ENCODE measurements at regions not wholly inside any gene's neighbourhood (a gene's known extent, or its start where the extent isn't known, plus 50 kb on each side); places are given as distances from the start of the nearest gene placed in this dataset.

DNA sequence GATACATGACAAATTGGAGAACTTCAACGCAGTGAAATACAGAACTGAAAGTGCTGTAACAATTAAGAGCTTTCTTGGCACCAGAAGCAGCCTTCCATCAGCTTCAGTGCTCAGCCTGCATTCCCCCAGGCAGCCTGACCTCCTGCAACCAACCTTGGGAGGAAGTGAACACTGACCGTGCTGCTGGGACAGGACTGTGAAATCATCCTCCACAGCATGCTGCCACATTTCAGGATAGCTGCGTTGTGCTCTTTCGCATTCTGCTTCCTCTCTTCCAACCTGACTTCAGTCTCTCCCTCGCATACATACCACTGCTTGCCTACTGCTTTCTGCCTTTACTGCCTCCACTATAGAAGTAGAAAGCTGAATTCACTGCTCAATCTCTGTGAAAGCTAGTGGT, 388.6 kb downstream of the RWDD3 start:
- TF ChIP-seq, protein P1, sequence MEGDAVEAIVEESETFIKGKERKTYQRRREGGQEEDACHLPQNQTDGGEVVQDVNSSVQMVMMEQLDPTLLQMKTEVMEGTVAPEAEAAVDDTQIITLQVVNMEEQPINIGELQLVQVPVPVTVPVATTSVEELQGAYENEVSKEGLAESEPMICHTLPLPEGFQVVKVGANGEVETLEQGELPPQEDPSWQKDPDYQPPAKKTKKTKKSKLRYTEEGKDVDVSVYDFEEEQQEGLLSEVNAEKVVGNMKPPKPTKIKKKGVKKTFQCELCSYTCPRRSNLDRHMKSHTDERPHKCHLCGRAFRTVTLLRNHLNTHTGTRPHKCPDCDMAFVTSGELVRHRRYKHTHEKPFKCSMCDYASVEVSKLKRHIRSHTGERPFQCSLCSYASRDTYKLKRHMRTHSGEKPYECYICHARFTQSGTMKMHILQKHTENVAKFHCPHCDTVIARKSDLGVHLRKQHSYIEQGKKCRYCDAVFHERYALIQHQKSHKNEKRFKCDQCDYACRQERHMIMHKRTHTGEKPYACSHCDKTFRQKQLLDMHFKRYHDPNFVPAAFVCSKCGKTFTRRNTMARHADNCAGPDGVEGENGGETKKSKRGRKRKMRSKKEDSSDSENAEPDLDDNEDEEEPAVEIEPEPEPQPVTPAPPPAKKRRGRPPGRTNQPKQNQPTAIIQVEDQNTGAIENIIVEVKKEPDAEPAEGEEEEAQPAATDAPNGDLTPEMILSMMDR (IDR thresholded peaks at IDR 0.05), result no peak
- Histone ChIP-seq H3K27me3 (ENCODE audit: control insufficient read depth in 1 of 2, insufficient read depth in 2 of 2, low read length in 2 of 2) (no peaks in the 10 kb centered on the region), H3K4me1 (ENCODE audit: insufficient read depth, low read length) (no peaks in the 10 kb centered on the region), H3K36me3 (ENCODE audit: insufficient read depth, low read length) (no peaks in the 10 kb centered on the region), H3K9me3 (ENCODE audit: control insufficient read depth in 1 of 2, insufficient read depth in 1 of 2, low read length in 2 of 2) (no peaks in the 10 kb centered on the region), H3K27ac (ENCODE audit: low read depth in 1 of 2, low read length in 2 of 2) (no peak overlapping the region), H3K4me3 (ENCODE audit: low read length) (no peak overlapping the region)
- Mint-ChIP-seq H3K4me3 (no peak overlapping the region), H3K36me3 (ENCODE audit: low read depth) (no peaks in the 10 kb centered on the region), H3K27ac (no peak overlapping the region), H3K9me3 (peaks cover 5% of the 10 kb centered on the region), H3K27me3 (no peaks in the 10 kb centered on the region), H3K4me1 (ENCODE audit: low read depth) (no peaks in the 10 kb centered on the region)
- ATAC-seq (ENCODE audit: poor library complexity) (no peak), DNase-seq (no peak)
- intact Hi-C loops (cut with DNase I, micrococcal nuclease), result loop anchor here in 1 of 2 experiments (5.0 kb wide), 1 partner anchor 50 kb away; no protein-coding TSS in a partner anchor
- ChIA-PET POLR2A (no interaction called here), CTCF (no interaction called here)

DNA sequence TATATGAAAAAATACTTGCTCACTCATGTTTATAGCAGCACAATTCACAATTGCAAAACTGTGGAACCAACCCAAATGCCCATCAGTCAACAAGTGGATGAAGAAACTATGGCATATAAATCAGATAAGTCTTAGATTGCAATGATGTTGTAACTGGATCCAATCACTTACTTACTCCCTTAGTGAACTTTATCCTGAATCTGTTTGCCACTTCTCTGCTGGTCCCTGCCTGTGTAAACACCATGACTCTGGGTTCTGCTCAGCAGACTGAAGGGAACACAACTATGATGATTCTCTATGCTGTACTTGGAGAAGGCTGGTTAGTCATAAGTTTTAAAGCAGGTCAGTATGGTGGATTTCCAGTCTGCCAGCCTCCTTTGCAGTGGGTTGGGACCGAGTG, 391.2 kb downstream of the RWDD3 start:
- H3K36me3 ChIP-seq (ENCODE audit: insufficient read depth, low read length), result no peaks in the 10 kb centered on the region

DNA sequence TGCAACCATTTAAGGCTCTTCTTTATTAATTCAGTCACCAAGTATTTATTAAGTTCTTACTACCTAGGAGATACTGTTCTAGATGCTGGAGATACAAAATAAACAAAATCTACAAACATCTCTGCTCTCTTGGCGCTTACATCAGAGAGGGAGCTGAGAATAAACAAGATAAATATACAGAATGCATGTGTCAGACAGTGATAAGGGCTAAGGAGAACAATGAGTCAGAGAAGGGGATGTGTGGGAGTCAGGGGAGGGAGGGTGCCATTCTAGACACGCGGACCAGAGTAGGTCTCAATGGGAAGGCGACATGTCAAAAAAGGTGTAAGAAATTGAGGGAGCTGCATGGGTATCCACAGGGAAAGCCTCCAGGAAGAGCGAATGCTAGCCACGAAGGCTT, 393.2 kb downstream of the RWDD3 start:
- no peaks in the 10 kb centered on the region for H3K27me3 ChIP-seq (ENCODE audit: control insufficient read depth in 1 of 2, insufficient read depth in 2 of 2, low read length in 2 of 2)
- Mint-ChIP-seq H3K9me3 (peaks cover 2% of the 10 kb centered on the region), H3K27ac (no peak overlapping the region), H3K27me3 (no peaks in the 10 kb centered on the region), H3K4me1 (ENCODE audit: low read depth) (no peaks in the 10 kb centered on the region), H3K36me3 (ENCODE audit: low read depth) (no peaks in the 10 kb centered on the region), H3K4me3 (no peak overlapping the region)
- TF ChIP-seq, protein P1 (IDR thresholded peaks at IDR 0.05), result no peak
- CTCF ChIA-PET, result no interaction called here
- DNase-seq (no peak), ATAC-seq (ENCODE audit: poor library complexity) (no peak)
- intact Hi-C loops (cut with DNase I, micrococcal nuclease), result no loop called here
- H3K36me3 ChIP-seq (ENCODE audit: insufficient read depth, low read length), result no peaks in the 10 kb centered on the region
- H3K4me1 ChIP-seq (ENCODE audit: insufficient read depth, low read length), result no peaks in the 10 kb centered on the region
- H3K4me3 ChIP-seq (ENCODE audit: low read length), result no peak overlapping the region
- H3K27ac ChIP-seq (ENCODE audit: low read depth in 1 of 2, low read length in 2 of 2), result no peak overlapping the region
- no peaks in the 10 kb centered on the region for H3K9me3 ChIP-seq (ENCODE audit: control insufficient read depth in 1 of 2, insufficient read depth in 1 of 2, low read length in 2 of 2)
- POLR2A ChIA-PET, result no interaction called here

More for the DNA sequence above, 391.2 kb downstream of the RWDD3 start:
- H3K27ac ChIP-seq (ENCODE audit: low read depth in 1 of 2, low read length in 2 of 2), result no peak overlapping the region
- POLR2A ChIA-PET, result no interaction called here
- CTCF ChIA-PET, result no interaction called here
- TF ChIP-seq, protein P1 (IDR thresholded peaks at IDR 0.05), result no peak
- H3K4me1 ChIP-seq (ENCODE audit: insufficient read depth, low read length), result no peaks in the 10 kb centered on the region
- Mint-ChIP-seq H3K4me1 (ENCODE audit: low read depth) (no peaks in the 10 kb centered on the region), H3K27me3 (no peaks in the 10 kb centered on the region), H3K4me3 (no peak overlapping the region), H3K9me3 (peaks cover 2% of the 10 kb centered on the region), H3K36me3 (ENCODE audit: low read depth) (no peaks in the 10 kb centered on the region), H3K27ac (no peak overlapping the region)
- DNase-seq (no peak), ATAC-seq (ENCODE audit: poor library complexity) (no peak)
- no peaks in the 10 kb centered on the region for H3K27me3 ChIP-seq (ENCODE audit: control insufficient read depth in 1 of 2, insufficient read depth in 2 of 2, low read length in 2 of 2)
- intact Hi-C loops (cut with DNase I, micrococcal nuclease), result no loop called here
- no peaks in the 10 kb centered on the region for H3K9me3 ChIP-seq (ENCODE audit: control insufficient read depth in 1 of 2, insufficient read depth in 1 of 2, low read length in 2 of 2)
- H3K4me3 ChIP-seq (ENCODE audit: low read length), result no peak overlapping the region
